Fibroblast of lung (primary cell): ENCODE measurements at regions not wholly inside any gene's neighbourhood (a gene's known extent, or its start where the extent isn't known, plus 50 kb on each side); places are given as distances from the start of the nearest gene placed in this dataset.
A peak's percentile ranks its signal among the peaks of the same experiment; 100 is the strongest.

Experiments
- DNase-seq, 2 donors: peaks; one replicate each; pipeline versions ENCODE4 v3.0.0 to v3.0.0-alpha.2; 2010; ENCODE audit warnings: low read depth in 2 of 2
- H2AFZ ChIP-seq: 2 replicates; pipeline ENCODE4 v1.5.1; 2012; ENCODE audit warnings: low read length, control low read depth, inconsistent platforms
- H3K27ac ChIP-seq: 2 replicates; pipeline ENCODE4 v1.5.1; 2011; ENCODE audit warnings: low read length, control low read depth; ENCODE audit not compliant: insufficient read depth
- H3K27me3 ChIP-seq: 2 replicates; pipeline ENCODE4 v1.5.1; 2011; ENCODE audit warnings: mild to moderate bottlenecking, low read length; ENCODE audit not compliant: control insufficient read depth, insufficient read depth
- H3K36me3 ChIP-seq: 2 replicates; pipeline ENCODE4 v1.5.1; 2011; ENCODE audit warnings: low read length; ENCODE audit not compliant: control insufficient read depth, insufficient read depth
- H3K4me1 ChIP-seq: 2 replicates; pipeline ENCODE4 v1.5.1; 2011; ENCODE audit warnings: low read length; ENCODE audit not compliant: control insufficient read depth, insufficient read depth; ENCODE audit errors: extremely low read depth
- H3K4me2 ChIP-seq: 2 replicates; pipeline ENCODE4 v1.5.1; 2011; ENCODE audit warnings: low read length, control low read depth; ENCODE audit not compliant: insufficient read depth; ENCODE audit errors: extremely low read depth
- H3K4me3 ChIP-seq, 4 experiments: fragments of 200-600 bp in 1 of 4; sonication (generic) in 1 of 4; replicated peaks in 1 of 4; 2 replicates each; pipeline ENCODE4 v1.5.1; 2011 to 2016; ENCODE audit warnings: low read length in 4 of 4, low read depth in 3 of 4, mild to moderate bottlenecking in 3 of 4, control low read depth in 2 of 4, inconsistent platforms in 1 of 4, mixed read lengths in 1 of 4; ENCODE audit not compliant: insufficient read depth in 1 of 4; ENCODE audit errors: control extremely low read depth in 1 of 4
- H3K79me2 ChIP-seq: 2 replicates; pipeline ENCODE4 v1.5.1; 2012; ENCODE audit warnings: mild to moderate bottlenecking, low read length, inconsistent platforms; ENCODE audit not compliant: control insufficient read depth, insufficient read depth
- H3K9ac ChIP-seq: 2 replicates; pipeline ENCODE4 v1.5.1; 2011; ENCODE audit warnings: mild to moderate bottlenecking, low read length, control low read depth; ENCODE audit not compliant: insufficient read depth
- H3K9me3 ChIP-seq: 2 replicates; pipeline ENCODE4 v1.5.1; 2012; ENCODE audit warnings: low read depth, low read length; ENCODE audit not compliant: control insufficient read depth, insufficient read depth
- H4K20me1 ChIP-seq: 2 replicates; pipeline ENCODE4 v1.5.1; 2011; ENCODE audit warnings: low read length; ENCODE audit not compliant: control insufficient read depth, insufficient read depth; ENCODE audit errors: extremely low read depth
- EZH2 ChIP-seq: IDR thresholded peaks from 2 replicates; pipeline ENCODE4 v1.5.1; 2012; ENCODE audit warnings: low read length, control low read depth, mild to moderate bottlenecking; ENCODE audit errors: missing control alignments
- TF ChIP-seq, protein P1 (sequence below), 2 donors: IDR thresholded peaks in 1 of 2; conservative IDR thresholded peaks in 1 of 2; 1 replicate in 1 of 2; 2 replicates in 1 of 2; pipeline ENCODE4 v1.5.1; 2011 to 2012; ENCODE audit warnings: low read length in 2 of 2, control low read depth in 1 of 2, inconsistent platforms in 1 of 2, low read depth in 1 of 2, mild to moderate bottlenecking in 1 of 2

DNA sequence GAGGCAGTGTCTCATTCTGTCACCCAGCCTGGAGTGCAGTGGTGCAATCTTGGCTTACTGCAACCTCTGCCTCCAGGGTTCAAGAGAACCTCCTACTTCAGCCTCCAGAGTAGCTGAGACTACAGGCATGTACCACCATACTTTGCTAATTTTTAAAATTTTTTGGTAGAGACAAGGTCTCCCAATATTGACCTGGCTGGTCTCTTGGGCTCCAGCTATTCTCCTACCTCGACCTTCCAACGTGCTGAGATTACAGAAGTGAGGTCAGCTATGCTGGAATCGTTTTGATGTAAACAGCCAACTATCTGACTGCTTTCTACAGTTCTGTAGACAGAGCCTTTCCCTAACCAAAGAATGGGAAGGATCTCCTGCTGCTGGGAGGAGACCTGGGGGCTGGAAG is 375.8 kb downstream of the GATA3 start:
- Histone ChIP-seq H3K79me2 (no peaks in the 10 kb centered on the region), H3K27me3 (no peaks in the 10 kb centered on the region), H3K9ac (no peak overlapping the region), H2AFZ (no peak overlapping the region), H3K27ac (no peak overlapping the region), H3K4me1 (no peaks in the 10 kb centered on the region), H4K20me1 (no peaks in the 10 kb centered on the region), H3K4me3 (no peak overlapping the region), H3K9me3 (no peaks in the 10 kb centered on the region), H3K4me2 (no peak overlapping the region), H3K36me3 (no peaks in the 10 kb centered on the region)
- TF ChIP-seq, protein P1, sequence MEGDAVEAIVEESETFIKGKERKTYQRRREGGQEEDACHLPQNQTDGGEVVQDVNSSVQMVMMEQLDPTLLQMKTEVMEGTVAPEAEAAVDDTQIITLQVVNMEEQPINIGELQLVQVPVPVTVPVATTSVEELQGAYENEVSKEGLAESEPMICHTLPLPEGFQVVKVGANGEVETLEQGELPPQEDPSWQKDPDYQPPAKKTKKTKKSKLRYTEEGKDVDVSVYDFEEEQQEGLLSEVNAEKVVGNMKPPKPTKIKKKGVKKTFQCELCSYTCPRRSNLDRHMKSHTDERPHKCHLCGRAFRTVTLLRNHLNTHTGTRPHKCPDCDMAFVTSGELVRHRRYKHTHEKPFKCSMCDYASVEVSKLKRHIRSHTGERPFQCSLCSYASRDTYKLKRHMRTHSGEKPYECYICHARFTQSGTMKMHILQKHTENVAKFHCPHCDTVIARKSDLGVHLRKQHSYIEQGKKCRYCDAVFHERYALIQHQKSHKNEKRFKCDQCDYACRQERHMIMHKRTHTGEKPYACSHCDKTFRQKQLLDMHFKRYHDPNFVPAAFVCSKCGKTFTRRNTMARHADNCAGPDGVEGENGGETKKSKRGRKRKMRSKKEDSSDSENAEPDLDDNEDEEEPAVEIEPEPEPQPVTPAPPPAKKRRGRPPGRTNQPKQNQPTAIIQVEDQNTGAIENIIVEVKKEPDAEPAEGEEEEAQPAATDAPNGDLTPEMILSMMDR (conservative IDR thresholded peaks at IDR 0.05 in 1 of 2, IDR thresholded peaks at IDR 0.05 in 1 of 2; ENCODE audit: low read depth in 1 of 2, low read length in 2 of 2): no peak
- TF ChIP-seq EZH2: no peak
- DNase-seq: no peak

DNA sequence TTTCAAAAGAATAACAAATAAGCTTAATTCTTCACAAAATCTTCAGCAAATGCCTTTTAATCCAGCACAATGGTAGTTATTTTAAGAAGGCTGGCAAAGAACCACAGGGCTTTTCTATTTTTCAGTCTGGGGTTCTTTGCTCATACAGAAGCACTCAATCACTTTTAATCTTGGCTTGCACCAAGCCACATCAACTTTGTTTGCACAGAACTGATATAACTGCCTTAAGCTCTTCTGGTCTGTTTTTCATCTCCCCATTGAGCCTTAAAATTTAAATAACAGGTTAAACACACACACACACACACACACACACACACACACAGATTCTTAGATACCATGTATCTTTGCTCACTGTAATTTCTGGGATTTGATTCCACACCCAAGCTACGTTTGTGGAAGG is 377.0 kb downstream of the GATA3 start:
- DNase-seq: peak in 1 of 2 donors; percentile 11
- Histone ChIP-seq H3K27ac (no peak overlapping the region), H3K9me3 (no peaks in the 10 kb centered on the region), H2AFZ (no peak overlapping the region), H3K4me1 (no peaks in the 10 kb centered on the region), H3K4me3 (no peak overlapping the region), H3K27me3 (no peaks in the 10 kb centered on the region), H4K20me1 (no peaks in the 10 kb centered on the region), H3K79me2 (no peaks in the 10 kb centered on the region), H3K9ac (no peak overlapping the region), H3K36me3 (no peaks in the 10 kb centered on the region), H3K4me2 (no peak overlapping the region)
- no peak for TF ChIP-seq EZH2
- TF ChIP-seq, protein P1 (conservative IDR thresholded peaks at IDR 0.05 in 1 of 2, IDR thresholded peaks at IDR 0.05 in 1 of 2; ENCODE audit: low read depth in 1 of 2, low read length in 2 of 2): no peak

DNA sequence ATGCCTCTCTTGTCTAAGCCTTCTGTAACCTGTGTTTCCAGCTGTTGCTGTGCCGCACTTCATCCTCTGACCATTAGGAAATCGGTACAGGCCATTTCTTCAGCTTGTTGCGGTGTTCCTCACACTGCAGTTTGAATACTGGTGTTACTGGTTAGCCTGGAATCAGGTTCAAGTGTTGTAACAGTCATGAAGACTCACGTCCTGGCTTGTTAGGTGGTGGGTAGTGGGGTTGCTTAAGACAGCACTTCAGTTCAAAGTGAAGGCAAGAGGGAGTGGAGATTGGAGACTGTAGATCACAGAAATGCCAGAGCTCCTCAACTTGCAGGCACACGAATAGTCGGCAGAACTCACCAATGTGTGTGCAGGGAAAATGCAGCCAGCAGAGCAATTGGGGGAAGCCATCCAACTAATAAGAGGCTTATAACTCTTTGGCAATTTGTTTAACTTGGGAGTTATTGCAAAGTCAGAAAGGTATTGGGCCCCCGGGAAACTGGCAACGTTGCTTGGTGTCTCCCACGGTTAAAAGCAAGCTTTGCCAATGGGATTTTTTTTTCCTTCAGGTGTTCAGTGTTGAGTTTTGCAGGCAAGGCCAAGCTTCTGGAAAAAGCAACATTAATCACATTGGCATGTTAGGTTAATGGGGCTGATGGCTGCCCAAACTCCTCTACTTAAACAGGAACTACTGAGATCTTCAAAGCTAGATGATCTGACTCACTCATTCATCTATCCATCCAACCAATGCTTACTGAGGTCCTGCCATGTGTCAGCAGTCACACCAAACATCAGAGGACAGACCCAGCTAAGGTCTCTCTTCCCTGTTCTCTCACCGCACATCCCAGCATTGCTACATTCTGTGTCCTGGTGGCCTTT is 380.9 kb downstream of the GATA3 start:
- no peak overlapping the region for H3K4me3 ChIP-seq
- H3K9me3 ChIP-seq: no peaks in the 10 kb centered on the region
- H4K20me1 ChIP-seq: no peaks in the 10 kb centered on the region
- H3K4me1 ChIP-seq: no peaks in the 10 kb centered on the region
- TF ChIP-seq, protein P1 (conservative IDR thresholded peaks at IDR 0.05 in 1 of 2, IDR thresholded peaks at IDR 0.05 in 1 of 2; ENCODE audit: low read depth in 1 of 2, low read length in 2 of 2): no peak
- no peak for TF ChIP-seq EZH2
- H2AFZ ChIP-seq: no peak overlapping the region
- H3K36me3 ChIP-seq: no peaks in the 10 kb centered on the region
- H3K79me2 ChIP-seq: no peaks in the 10 kb centered on the region
- no peaks in the 10 kb centered on the region for H3K27me3 ChIP-seq
- H3K9ac ChIP-seq: no peak overlapping the region
- no peak overlapping the region for H3K27ac ChIP-seq
- DNase-seq: peak in 1 of 2 donors; percentile 23
- no peak overlapping the region for H3K4me2 ChIP-seq
